ENCODE measurements at regions not wholly inside any gene's neighbourhood (a gene's known extent, or its start where the extent isn't known, plus 50 kb on each side); places are given as distances from the start of the nearest gene placed in this dataset.

DNA sequence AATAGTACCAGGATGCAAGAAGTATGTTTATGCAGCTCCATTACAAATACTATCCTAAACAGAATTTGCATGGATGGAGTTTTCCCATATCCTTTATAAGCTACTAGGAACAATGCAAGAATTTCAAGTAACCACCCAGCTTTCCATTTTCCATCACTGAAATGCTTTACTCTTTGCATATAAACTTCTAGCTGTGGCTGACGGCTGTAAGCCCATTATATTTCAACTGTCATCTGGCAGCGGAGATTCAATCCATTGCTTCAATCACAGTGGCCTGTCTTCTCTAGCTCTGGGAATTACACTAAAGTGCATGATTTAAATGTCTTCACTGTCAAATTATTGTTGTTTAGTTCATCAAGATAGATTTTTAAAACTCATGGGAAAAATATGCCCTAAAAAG is 64.2 kb upstream of the PAM start:
- no peaks in the 10 kb centered on the region for H3K36me3 ChIP-seq (replicated peaks; ENCODE audit: insufficient read depth, low read length)
- no peak for DNase-seq
- no peaks in the 10 kb centered on the region for H3K4me1 ChIP-seq (ENCODE audit: low read length)
- TF ChIP-seq, protein P1, sequence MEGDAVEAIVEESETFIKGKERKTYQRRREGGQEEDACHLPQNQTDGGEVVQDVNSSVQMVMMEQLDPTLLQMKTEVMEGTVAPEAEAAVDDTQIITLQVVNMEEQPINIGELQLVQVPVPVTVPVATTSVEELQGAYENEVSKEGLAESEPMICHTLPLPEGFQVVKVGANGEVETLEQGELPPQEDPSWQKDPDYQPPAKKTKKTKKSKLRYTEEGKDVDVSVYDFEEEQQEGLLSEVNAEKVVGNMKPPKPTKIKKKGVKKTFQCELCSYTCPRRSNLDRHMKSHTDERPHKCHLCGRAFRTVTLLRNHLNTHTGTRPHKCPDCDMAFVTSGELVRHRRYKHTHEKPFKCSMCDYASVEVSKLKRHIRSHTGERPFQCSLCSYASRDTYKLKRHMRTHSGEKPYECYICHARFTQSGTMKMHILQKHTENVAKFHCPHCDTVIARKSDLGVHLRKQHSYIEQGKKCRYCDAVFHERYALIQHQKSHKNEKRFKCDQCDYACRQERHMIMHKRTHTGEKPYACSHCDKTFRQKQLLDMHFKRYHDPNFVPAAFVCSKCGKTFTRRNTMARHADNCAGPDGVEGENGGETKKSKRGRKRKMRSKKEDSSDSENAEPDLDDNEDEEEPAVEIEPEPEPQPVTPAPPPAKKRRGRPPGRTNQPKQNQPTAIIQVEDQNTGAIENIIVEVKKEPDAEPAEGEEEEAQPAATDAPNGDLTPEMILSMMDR (IDR thresholded peaks at IDR 0.05; ENCODE audit: low read length) = no peak
- no peak for TF ChIP-seq EZH2phosphoT487 (IDR thresholded peaks at IDR 0.05; ENCODE audit: low read length)
- TF ChIP-seq EZH2 (optimal IDR thresholded peaks at IDR 0.05; ENCODE audit: low read depth, low read length) = no peak
- H2AFZ ChIP-seq (ENCODE audit: low read length) = no peak overlapping the region
- no peaks in the 10 kb centered on the region for H3K9me2 ChIP-seq (replicated peaks; ENCODE audit: insufficient read depth, low read length)
- no peak overlapping the region for H3K9ac ChIP-seq (ENCODE audit: low read length)
- H3K27ac ChIP-seq (ENCODE audit: low read length) = no peak overlapping the region
- H3K4me2 ChIP-seq (ENCODE audit: low read depth, low read length) = no peak overlapping the region
- H3K9me3 ChIP-seq (replicated peaks; ENCODE audit: insufficient read depth, low read length) = no peaks in the 10 kb centered on the region
- H4K20me1 ChIP-seq (ENCODE audit: insufficient read depth, low read length) = no peaks in the 10 kb centered on the region
- no peaks in the 10 kb centered on the region for H3K27me3 ChIP-seq (replicated peaks; ENCODE audit: insufficient read depth, low read length)
- no peaks in the 10 kb centered on the region for H3K79me2 ChIP-seq (ENCODE audit: low read length)
- H3K4me3 ChIP-seq (ENCODE audit: low read length) = no peak overlapping the region
- no peaks in the 10 kb centered on the region for H3F3A ChIP-seq (ENCODE audit: insufficient read depth, low read length)

DNA sequence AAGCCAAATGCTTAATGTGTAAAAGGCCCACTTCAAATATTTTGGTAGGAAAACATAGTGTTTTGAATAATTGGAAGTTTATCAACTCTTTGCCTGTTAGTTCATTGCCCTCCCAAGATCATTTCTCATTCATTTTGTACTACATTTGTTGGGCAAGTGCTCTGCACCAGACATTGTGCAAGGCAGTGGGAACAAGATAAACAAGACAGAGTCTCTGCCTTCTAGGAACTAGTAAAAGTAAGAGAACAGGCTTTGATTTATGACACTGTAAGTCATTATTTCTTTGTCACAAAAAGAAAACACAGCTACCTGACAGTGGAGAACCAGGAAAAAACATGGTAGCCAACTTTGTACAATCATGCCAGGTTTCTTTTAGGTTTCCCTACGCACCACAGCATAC is 63.7 kb upstream of the PAM start:
- H3K36me3 ChIP-seq (replicated peaks; ENCODE audit: insufficient read depth, low read length) = no peaks in the 10 kb centered on the region
- H3K79me2 ChIP-seq (ENCODE audit: low read length) = no peaks in the 10 kb centered on the region

DNA sequence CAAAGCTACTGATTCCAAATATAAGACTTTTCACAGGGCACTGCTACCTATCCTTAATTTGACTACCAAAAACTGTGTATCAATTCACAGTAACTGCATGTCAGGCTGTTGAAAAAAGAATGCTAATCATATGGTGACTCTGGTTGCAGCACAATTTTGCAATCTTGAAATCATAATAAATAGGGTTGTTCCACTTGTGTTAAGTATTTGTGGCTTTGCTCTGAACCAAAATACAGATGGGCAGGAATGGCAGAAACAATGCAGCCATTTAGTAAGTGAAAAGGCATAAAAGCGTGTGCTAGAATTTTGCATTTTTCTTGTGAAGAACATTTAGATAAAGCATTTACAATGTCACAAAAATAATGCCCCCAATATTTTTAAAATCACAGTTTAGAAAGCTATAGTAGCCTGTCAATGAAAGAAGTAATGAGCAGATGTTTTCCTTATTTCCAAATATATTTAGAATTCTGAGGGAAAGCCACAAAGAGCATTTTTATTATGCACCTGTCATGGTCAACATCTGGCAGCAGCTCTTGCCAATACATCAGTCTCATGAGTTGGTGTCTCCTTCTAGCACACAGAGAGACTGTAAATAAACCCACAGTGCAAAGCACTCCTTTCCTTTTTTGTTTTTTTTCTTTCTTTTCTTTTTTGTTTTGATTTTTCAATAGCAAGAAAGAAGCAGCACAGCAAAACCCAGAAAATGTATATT is 54.8 kb upstream of the PAM start:
- Histone ChIP-seq H3K4me2 (ENCODE audit: low read depth, low read length) (no peak overlapping the region), H3K9me2 (replicated peaks; ENCODE audit: insufficient read depth, low read length) (no peaks in the 10 kb centered on the region), H3K4me3 (ENCODE audit: low read length) (no peak overlapping the region), H3K9me3 (replicated peaks; ENCODE audit: insufficient read depth, low read length) (no peaks in the 10 kb centered on the region), H3K27ac (ENCODE audit: low read length) (no peak overlapping the region), H3K4me1 (ENCODE audit: low read length) (no peaks in the 10 kb centered on the region), H3F3A (ENCODE audit: insufficient read depth, low read length) (no peaks in the 10 kb centered on the region), H3K79me2 (ENCODE audit: low read length) (no peaks in the 10 kb centered on the region), H3K27me3 (replicated peaks; ENCODE audit: insufficient read depth, low read length) (no peaks in the 10 kb centered on the region), H2AFZ (ENCODE audit: low read length) (no peak overlapping the region), H3K36me3 (replicated peaks; ENCODE audit: insufficient read depth, low read length) (no peaks in the 10 kb centered on the region), H4K20me1 (ENCODE audit: insufficient read depth, low read length) (no peaks in the 10 kb centered on the region), H3K9ac (ENCODE audit: low read length) (no peak overlapping the region)
- DNase-seq = no peak
- TF ChIP-seq, protein P1 (IDR thresholded peaks at IDR 0.05; ENCODE audit: low read length) = no peak
- TF ChIP-seq EZH2 (optimal IDR thresholded peaks at IDR 0.05; ENCODE audit: low read depth, low read length) = no peak
- TF ChIP-seq EZH2phosphoT487 (IDR thresholded peaks at IDR 0.05; ENCODE audit: low read length) = no peak

More for the DNA sequence above, 63.7 kb upstream of the PAM start:
- TF ChIP-seq EZH2 (optimal IDR thresholded peaks at IDR 0.05; ENCODE audit: low read depth, low read length) (no peak), EZH2phosphoT487 (IDR thresholded peaks at IDR 0.05; ENCODE audit: low read length) (no peak)
- TF ChIP-seq, protein P1 (IDR thresholded peaks at IDR 0.05; ENCODE audit: low read length) = no peak
- Histone ChIP-seq H3K9me3 (replicated peaks; ENCODE audit: insufficient read depth, low read length) (no peaks in the 10 kb centered on the region), H3K4me3 (ENCODE audit: low read length) (no peak overlapping the region), H2AFZ (ENCODE audit: low read length) (no peak overlapping the region), H3K27ac (ENCODE audit: low read length) (no peak overlapping the region), H3K9me2 (replicated peaks; ENCODE audit: insufficient read depth, low read length) (no peaks in the 10 kb centered on the region), H3K4me2 (ENCODE audit: low read depth, low read length) (no peak overlapping the region), H3K27me3 (replicated peaks; ENCODE audit: insufficient read depth, low read length) (no peaks in the 10 kb centered on the region), H3K9ac (ENCODE audit: low read length) (no peak overlapping the region), H4K20me1 (ENCODE audit: insufficient read depth, low read length) (no peaks in the 10 kb centered on the region), H3F3A (ENCODE audit: insufficient read depth, low read length) (no peaks in the 10 kb centered on the region), H3K4me1 (ENCODE audit: low read length) (no peaks in the 10 kb centered on the region)
- no peak for DNase-seq

Measured in MM.1S (cell line).